ENCODE measurements at regions not wholly inside any gene's neighbourhood (a gene's known extent, or its start where the extent isn't known, plus 50 kb on each side); places are given as distances from the start of the nearest gene placed in this dataset.

DNA sequence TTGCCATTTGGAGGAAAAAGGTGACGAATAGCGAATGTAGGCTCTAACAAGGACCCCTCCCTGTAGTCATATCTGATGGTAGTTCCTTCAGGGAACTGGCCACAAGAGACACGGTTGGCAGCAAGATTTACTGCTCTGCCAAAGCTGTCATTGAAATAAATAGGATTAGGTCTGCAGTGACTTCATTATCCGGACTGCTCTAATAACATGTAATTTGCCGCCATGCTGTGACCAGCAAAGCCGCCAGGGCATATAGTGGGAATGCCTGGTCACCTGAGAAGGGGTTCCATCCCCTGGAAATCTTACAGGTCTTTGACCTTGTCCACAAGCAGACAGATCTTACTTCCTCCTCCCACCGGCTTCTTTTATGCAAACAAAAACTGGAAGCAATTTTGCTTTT lies 59.4 kb upstream of the LAPTM4A start:
- TF ChIP-seq POLR2AphosphoS5 (IDR thresholded peaks at IDR 0.05; ENCODE audit: low read depth, low read length): no peak
- TF ChIP-seq TAF1 (IDR thresholded peaks at IDR 0.05; ENCODE audit: borderline replicate concordance, low read depth, low read length): no peak
- TF ChIP-seq POLR2A (IDR thresholded peaks at IDR 0.05; ENCODE audit: low read depth, low read length): no peak

Measured in GM12892 (cell line).